Heart right ventricle (tissue), 16 donors: ENCODE measurements at regions not wholly inside any gene's neighbourhood (a gene's known extent, or its start where the extent isn't known, plus 50 kb on each side); places are given as distances from the start of the nearest gene placed in this dataset.

Experiments
- ATAC-seq, 8 donors: fragments of 200-7000 bp; cut with Tn5 transposase; one replicate each; pipeline ENCODE4 v1.9.1; 2020; ENCODE audit warnings: mild to moderate bottlenecking in 8 of 8, moderate library complexity in 8 of 8, moderate number of reproducible peaks in 1 of 8
- DNase-seq, 2 donors: peaks; one replicate each; pipeline ENCODE4 v3.0.0-alpha.2; 2020
- H3K27ac ChIP-seq, 10 donors: fragments of 200-600 bp; sonication (generic) in 2 of 10; one replicate each; pipeline versions ENCODE4 v1.5.0 to v1.8.0; 2020 to 2022; ENCODE audit warnings: mild to moderate bottlenecking in 3 of 10
- H3K27me3 ChIP-seq, 7 donors: fragments of 200-600 bp; one replicate each; pipeline ENCODE4 v1.8.0; 2021 to 2022; ENCODE audit warnings: mild to moderate bottlenecking in 2 of 7
- H3K36me3 ChIP-seq, 9 donors: fragments of 200-600 bp; sonication (generic) in 1 of 9; one replicate each; pipeline versions ENCODE4 v1.5.0 to v1.8.0; 2020 to 2022; ENCODE audit warnings: mild to moderate bottlenecking in 2 of 9
- H3K4me1 ChIP-seq, 9 donors: fragments of 200-600 bp; sonication (generic) in 1 of 9; one replicate each; pipeline versions ENCODE4 v1.5.0 to v1.8.0; 2020 to 2022; ENCODE audit warnings: mild to moderate bottlenecking in 4 of 9
- H3K4me3 ChIP-seq, 10 donors: fragments of 200-600 bp; sonication (generic) in 2 of 10; one replicate each; pipeline versions ENCODE4 v1.5.0 to v1.8.0; 2020 to 2022; ENCODE audit warnings: mild to moderate bottlenecking in 7 of 10, moderate library complexity in 2 of 10
- H3K9me3 ChIP-seq, 11 donors: fragments of 200-600 bp in 10 of 11; sonication (generic) in 2 of 11; one replicate each; pipeline versions ENCODE4 v1.5.0 to v1.8.0; 2013 to 2022; ENCODE audit warnings: mild to moderate bottlenecking in 2 of 11, control low read depth in 1 of 11, moderate library complexity in 1 of 11
- WGBS, 2 donors: extraction: QIAGEN DNeasy Blood & Tissue Kit; methylation state at CpG; one replicate each; pipeline ENCODE4 v1.1.7; 2013; ENCODE audit warnings: inconsistent platforms in 1 of 2; 5-methylcytosine and 5-hydroxymethylcytosine counted together
- intact Hi-C, 10 donors: fragments of 100-400 bp; cut with DNase I; formaldehyde crosslinking; loops; one replicate each; pipeline versions ENCODE4 v1.11.1 to v1.14.2; 2022
- TF ChIP-seq, protein P1 (sequence below), 9 donors: fragments of 200-600 bp; sonication (generic) in 2 of 9; IDR thresholded peaks; one replicate each; pipeline versions ENCODE4 v1.5.0 to v1.8.0; 2021 to 2022; ENCODE audit warnings: antibody characterized with exemption in 9 of 9, mild to moderate bottlenecking in 5 of 9, moderate library complexity in 1 of 9
- donor health status: Arrhythmogenic right ventricular cardiomyopathy.
- donor health status: ischemic (EF 13 %, LVEDD 7.1; RV severe dilation, severe dysfunction).
- donor health status: healthy with polysubstance abuse.
- donor health status: DM: no; HTN: yes; CAD: no.
- donor health status: DM: no; HTN: no; CAD: no.
- donor health status: ischemic (EF 25% LVEDD 6.9; RV normal size, moderate dysfunction).
- donor health status: ischemic (EF 25% LVEDD 5.7; RV mildly dilated, moderate dysfunction).
- donor health status: healthy.
- donor health status: DM: yes; HTN: yes; CAD: no.
- donor health status: Ischemic cardiomyopathy.
- donor health status: ischemic (EF 35%, LVEDD 5.7; RV mildly dilated, moderate dysfunction).
- donor health status: nonischemic (EF 11% LVEDD 7.7; RV severe dilation, severe dysfunction).
- donor health status: DM: yes; HTN: yes; CAD: no.
- donor health status: PGD.
- donor health status: ischemic (EF 29% LVEDD 5.4; RV normal size, mild dysfunction).
- donor health status: nonischemic (EF 23%, LVEDD 6.1; RV moderate dilation, normal function).

DNA sequence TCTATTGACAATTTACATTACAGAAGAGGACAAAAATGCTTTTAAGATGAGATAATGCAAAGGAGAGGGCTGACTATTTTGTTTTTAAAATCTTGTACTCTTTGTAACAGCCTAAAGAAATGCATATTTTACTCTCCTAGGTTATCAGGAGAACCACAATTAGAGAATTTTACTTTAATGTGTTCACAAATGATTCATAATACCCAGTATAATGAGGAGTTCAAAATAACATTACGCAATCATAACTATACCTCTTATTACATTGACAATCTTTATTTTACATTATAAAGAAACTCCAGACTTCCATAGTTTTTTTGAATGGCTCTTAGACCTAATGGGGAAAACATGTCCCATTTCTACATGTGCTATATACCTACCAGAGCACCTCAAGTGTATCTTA lies 1089.7 kb downstream of the PCDH17 start:
- 97 to 98% methylated on average over 1 of the region's 1 CpG for WGBS, 2 donors
- TF ChIP-seq, protein P1, sequence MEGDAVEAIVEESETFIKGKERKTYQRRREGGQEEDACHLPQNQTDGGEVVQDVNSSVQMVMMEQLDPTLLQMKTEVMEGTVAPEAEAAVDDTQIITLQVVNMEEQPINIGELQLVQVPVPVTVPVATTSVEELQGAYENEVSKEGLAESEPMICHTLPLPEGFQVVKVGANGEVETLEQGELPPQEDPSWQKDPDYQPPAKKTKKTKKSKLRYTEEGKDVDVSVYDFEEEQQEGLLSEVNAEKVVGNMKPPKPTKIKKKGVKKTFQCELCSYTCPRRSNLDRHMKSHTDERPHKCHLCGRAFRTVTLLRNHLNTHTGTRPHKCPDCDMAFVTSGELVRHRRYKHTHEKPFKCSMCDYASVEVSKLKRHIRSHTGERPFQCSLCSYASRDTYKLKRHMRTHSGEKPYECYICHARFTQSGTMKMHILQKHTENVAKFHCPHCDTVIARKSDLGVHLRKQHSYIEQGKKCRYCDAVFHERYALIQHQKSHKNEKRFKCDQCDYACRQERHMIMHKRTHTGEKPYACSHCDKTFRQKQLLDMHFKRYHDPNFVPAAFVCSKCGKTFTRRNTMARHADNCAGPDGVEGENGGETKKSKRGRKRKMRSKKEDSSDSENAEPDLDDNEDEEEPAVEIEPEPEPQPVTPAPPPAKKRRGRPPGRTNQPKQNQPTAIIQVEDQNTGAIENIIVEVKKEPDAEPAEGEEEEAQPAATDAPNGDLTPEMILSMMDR (IDR thresholded peaks at IDR 0.05) = no peak
- Histone ChIP-seq H3K4me1 (no peaks in the 10 kb centered on the region), H3K9me3 (no peaks in the 10 kb centered on the region), H3K27me3 (no peaks in the 10 kb centered on the region), H3K4me3 (no peak overlapping the region), H3K36me3 (no peaks in the 10 kb centered on the region), H3K27ac (no peak overlapping the region)
- intact Hi-C loops = no loop called here
- no peak for ATAC-seq
- no peak for DNase-seq

DNA sequence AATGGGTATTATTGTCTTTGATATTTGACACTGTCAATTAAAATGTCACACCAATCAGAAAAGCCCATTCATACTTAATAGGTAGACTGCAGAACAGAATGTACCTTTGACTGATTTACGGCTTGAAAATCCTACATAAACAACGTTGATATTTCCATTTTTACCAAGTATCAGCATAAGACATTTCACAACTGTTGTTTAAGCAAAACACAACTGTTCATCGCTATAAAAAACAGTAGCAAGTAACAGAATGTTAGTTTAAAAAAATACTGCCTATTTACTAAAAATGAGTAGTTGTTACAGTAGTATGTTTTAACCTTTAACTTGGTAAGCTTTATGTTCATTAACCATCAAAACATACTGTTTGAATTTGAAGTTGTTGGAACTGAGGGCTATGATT lies 1096.6 kb downstream of the PCDH17 start:
- Histone ChIP-seq H3K4me3 (no peak overlapping the region), H3K27ac (no peak overlapping the region), H3K4me1 (no peaks in the 10 kb centered on the region), H3K27me3 (no peaks in the 10 kb centered on the region), H3K36me3 (no peaks in the 10 kb centered on the region), H3K9me3 (no peaks in the 10 kb centered on the region)
- TF ChIP-seq, protein P1 (IDR thresholded peaks at IDR 0.05) = no peak
- ATAC-seq = no peak
- WGBS, 2 donors = 62 to 63% methylated on average over 3 of the region's 3 CpGs
- DNase-seq = no peak
- intact Hi-C loops = no loop called here

DNA sequence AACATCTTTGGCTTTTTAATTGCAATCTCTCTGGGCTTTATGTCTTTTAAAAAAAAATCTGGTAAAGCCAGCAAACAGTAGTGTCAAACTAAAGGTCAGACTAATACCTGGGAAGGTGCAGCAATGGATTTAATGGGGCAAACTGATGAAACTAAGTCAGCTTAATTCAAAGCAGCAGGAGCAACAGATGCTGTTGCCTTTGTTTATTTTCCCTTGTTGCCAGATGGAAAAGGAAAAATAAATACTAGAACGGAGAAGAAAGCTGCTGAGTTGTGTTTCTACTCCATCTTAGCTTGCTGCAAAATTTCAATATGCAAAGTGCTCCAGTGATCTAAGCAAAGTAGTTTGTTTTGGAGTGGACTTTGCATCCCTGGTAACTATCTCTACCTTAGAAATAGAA lies 1097.8 kb downstream of the PCDH17 start:
- Histone ChIP-seq H3K27me3 (no peaks in the 10 kb centered on the region), H3K36me3 (no peaks in the 10 kb centered on the region), H3K9me3 (no peaks in the 10 kb centered on the region), H3K4me3 (no peak overlapping the region), H3K4me1 (no peaks in the 10 kb centered on the region), H3K27ac (no peak overlapping the region)
- no peak for DNase-seq
- TF ChIP-seq, protein P1 (IDR thresholded peaks at IDR 0.05) = no peak
- intact Hi-C loops = no loop called here
- no peak for ATAC-seq
- WGBS, 2 donors = 53 to 57% methylated on average over 1 of the region's 1 CpG

DNA sequence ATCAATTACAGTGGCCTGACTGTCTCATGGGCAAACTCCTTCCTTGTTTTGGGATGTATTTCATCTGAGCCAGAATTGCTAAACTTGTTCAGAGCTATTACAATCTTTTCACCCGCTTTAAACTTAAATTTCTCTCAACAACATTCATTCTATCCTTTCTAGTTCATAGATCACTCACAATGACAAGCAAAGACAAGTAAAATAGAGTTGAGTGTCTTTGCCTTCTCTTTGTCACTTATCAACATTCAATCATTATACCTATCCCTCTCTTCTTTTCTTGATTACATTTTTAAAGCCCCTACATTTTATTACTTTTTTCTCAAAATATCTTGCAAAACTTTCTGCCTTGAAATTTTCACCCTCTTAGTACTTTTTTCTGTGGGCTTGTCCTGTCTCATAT lies 1113.1 kb downstream of the PCDH17 start:
- no peak overlapping the region for H3K4me3 ChIP-seq
- H3K36me3 ChIP-seq = no peaks in the 10 kb centered on the region
- no peaks in the 10 kb centered on the region for H3K27me3 ChIP-seq
- H3K27ac ChIP-seq = no peak overlapping the region
- intact Hi-C loops = no loop called here
- ATAC-seq = no peak
- no peaks in the 10 kb centered on the region for H3K9me3 ChIP-seq
- WGBS, 2 donors = 98 to 100% methylated on average over 1 of the region's 1 CpG
- no peaks in the 10 kb centered on the region for H3K4me1 ChIP-seq
- TF ChIP-seq, protein P1 (IDR thresholded peaks at IDR 0.05) = no peak
- DNase-seq = no peak

DNA sequence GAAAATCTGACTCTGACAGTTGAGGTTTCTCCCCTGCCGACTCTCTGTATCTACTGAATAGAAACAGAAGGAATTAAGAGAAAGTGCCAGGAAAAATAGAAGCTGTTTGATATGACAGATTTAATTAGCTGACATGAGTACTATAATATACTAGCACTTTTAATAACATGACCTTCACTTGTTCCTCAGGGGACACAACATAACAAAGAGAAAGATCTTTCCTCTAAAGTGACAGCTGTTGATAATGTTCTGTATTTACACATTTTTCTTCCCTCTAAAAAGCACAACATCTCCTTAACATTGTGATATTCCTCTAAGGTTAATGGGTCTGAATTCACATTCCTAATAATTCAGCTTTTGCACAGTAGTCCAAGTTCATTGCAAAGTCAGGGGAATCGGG lies 1136.0 kb downstream of the PCDH17 start:
- DNase-seq = no peak

More for the DNA sequence above, 1136.0 kb downstream of the PCDH17 start:
- TF ChIP-seq, protein P1 (IDR thresholded peaks at IDR 0.05) = no peak
- WGBS, 2 donors = 26 to 33% methylated on average over 2 of the region's 2 CpGs
- Histone ChIP-seq H3K4me1 (peaks cover 0 to 18% (median 4%) of the 10 kb centered on the region in 9 donors), H3K4me3 (no peak overlapping the region), H3K27me3 (no peaks in the 10 kb centered on the region), H3K9me3 (no peaks in the 10 kb centered on the region), H3K27ac (no peak overlapping the region), H3K36me3 (no peaks in the 10 kb centered on the region)
- no peak for ATAC-seq
- intact Hi-C loops = no loop called here
